ENCODE measurements at regions not wholly inside any gene's neighbourhood (a gene's known extent, or its start where the extent isn't known, plus 50 kb on each side); places are given as distances from the start of the nearest gene placed in this dataset.
"Not testable (repeated sequence)": the region's sequence is repeated elsewhere in the genome, so short reads cannot be mapped to it uniquely, and the experiment has no call there.

- not testable (repeated sequence) for TF ChIP-seq CTCF, EP300 (IDR thresholded peaks at IDR 0.05)
These were observed 533.5 kb upstream of the ANO5 start for GRCh38 chr11:21659377-21659776.

Data from sigmoid colon (tissue), 4 donors.